ENCODE measurements at regions not wholly inside any gene's neighbourhood (a gene's known extent, or its start where the extent isn't known, plus 50 kb on each side); places are given as distances from the start of the nearest gene placed in this dataset.
"Not testable (repeated sequence)": the region's sequence is repeated elsewhere in the genome, so short reads cannot be mapped to it uniquely, and the experiment has no call there.

DNA sequence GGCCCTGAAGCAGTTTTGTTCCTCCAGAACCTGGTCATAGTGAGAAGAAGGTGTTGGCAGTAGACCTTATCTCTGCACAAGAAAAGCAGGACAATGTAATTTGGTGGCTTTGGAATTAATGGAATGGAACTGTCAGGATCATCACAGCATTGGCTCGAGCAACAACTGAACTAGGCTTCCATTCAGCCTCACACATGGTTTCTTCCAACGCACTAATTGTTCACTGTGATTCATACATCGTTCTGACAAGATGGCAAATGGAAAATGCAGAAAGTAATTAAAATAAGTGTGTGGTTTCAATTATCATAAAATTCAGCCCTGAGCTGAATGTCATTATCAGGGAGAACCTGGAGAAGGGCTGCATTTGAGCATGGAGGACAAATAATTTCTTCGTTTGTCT lies 80.6 kb downstream of the MFSD1 start:
- no peak for DNase-seq

DNA sequence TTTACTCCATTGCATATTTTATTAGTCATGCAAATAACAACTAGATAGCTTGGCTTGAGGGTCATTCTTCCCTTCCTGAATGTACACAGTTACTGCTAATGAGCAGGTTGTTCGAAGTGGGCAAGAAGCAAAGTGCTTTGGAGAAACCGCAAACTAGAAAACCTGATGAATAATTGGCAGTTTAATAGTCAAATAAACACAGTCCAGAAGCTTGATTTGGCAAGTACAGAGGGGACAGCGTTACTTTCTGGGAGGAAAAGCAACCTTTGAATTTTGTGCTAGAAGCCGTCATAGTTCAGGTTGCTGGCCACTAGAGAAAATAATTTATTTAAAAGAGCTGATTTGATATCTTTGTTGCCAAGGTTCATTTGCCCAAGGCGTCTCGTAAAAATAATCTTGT lies 94.9 kb downstream of the MFSD1 start:
- DNase-seq = no peak

DNA sequence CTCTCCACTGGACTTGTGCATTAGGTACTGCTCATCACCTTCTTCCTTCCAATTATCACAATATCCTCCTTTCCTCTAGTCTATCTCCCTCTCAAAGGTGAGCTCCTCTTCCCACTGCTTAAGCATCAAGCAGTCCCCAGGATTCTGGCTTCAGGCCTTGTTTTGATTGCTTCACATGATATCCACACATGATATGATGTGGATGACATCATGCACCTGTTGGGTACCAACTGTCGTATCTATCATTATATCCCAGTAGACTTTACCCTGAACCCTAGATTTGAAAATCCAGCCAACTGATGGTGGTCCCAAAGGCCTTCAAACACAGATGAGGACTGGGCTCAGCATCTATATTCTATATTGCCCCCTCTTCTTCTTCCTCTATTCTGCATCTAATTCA lies 104.9 kb downstream of the MFSD1 start:
- no peak for DNase-seq

DNA sequence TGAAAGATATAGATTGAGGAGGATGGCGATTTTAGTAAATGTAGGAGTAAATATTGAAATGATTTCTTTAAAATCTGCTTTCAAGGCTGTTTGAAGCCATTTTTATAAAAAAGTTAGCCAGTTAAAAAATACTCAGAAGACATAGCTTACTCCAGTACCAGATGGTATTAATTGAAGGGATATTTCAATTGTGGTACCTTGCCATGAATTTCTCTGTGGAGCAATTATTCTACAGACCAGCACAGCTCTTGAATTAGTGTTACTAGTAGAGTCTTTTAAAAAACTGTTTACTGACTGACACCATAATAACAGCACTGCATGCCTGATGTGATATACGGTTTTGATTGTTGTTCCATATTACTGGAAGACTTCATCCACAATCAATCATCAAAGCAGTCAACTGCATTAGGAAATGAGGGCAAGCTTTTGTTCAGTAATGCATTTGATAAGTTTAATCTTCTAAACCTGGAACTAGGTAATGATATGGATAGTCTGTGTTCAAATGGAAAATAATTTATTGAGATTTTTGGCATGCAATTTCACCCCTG lies 106.4 kb downstream of the MFSD1 start:
- no peak for DNase-seq

DNA sequence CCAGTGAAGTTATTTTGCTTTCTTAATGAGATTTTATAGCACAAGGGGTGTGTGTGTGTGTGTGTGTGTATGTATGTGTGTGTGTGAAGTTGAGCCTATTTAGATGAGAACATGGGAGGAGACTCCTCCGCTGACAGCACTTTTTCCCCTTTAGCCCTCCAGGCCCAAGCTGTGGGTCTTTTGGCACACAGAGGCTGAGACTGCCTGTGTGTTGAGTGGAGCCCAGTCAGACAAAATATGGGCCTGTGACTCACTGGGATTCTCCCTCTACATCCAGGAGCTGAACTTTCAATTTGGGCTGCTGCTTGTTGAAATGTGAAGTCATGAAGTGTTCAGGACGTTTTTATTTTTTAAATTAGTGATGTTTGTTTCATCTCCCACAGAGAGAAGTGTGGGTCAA lies 108.0 kb downstream of the MFSD1 start:
- DNase-seq = no peak

DNA sequence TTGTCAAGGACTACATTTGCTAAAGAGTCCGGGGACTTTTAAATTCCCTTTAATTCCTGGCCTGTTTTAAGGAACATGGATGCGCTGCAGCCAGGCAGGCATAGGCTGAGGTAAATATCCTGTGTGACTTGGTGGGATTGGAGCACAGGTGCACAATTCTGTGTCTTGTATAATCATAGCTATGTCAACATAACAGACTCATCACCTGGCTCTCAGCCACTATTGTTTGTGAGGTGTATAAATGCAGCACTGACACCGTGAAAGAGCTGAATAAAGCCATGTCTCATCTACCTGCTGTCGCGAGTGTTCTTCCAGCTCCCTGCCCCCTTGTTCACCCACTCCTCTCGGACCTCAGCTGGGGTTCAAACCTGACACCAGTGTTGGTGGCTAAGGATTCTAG lies 109.7 kb downstream of the MFSD1 start:
- no peak for DNase-seq

DNA sequence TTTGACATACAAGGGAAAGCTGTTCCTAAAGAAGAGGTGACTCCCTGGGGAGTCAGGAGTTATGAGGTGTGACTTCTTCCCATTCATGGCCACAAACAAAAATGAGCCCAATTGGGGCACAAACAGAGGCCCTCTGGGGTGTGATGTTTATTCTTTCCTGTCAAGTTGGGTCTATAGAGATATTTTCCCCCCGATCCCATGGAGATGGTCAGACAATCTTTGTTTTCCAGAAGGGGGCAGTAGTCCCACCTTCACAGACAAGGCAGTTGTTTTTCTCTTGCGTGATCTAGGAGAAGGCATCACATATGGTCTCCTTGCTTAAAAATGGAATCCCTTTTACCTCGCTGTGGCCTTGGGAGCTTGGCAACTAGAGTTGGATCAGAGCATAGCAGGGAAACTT lies 110.3 kb downstream of the MFSD1 start:
- no peak for DNase-seq

DNA sequence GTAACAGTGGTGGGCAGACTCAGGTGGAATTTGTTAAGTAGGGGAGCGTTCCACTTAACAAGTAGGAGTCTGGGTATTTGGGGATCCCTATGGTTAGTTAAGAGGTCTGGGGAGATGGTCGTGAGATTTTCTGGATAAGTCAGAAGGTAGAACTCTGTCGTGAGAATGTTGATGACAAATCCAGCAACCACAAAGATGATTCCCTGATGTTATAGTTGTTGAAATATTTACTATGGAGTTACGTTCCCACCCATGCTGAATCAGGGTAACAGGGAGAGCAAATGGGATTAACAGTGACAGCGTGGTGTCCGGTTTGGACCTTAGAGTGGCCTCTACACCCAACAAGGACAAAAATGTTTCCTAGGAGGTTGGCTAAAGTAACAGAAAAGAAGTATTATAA lies 110.8 kb downstream of the MFSD1 start:
- no peak for DNase-seq

DNA sequence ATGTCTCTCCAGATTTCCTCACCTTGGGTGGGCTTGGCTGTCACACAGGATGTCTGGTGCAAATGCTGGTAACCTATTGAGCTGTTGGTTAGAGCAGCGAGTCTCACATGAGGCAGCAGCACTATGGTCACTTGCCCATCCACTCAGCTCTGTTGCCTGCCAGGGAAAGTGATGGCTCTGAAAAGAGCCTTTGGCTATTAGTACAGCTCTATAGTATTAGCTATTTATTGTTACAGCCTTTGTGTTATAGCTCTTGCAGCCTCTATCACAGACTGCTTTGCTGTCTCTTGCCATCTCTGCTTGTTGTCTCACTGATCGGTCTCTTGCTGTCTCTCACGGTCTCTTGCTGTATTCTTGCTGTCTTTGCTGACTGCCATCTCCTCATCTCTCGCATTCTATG lies 114.3 kb downstream of the MFSD1 start:
- no peak for DNase-seq

DNA sequence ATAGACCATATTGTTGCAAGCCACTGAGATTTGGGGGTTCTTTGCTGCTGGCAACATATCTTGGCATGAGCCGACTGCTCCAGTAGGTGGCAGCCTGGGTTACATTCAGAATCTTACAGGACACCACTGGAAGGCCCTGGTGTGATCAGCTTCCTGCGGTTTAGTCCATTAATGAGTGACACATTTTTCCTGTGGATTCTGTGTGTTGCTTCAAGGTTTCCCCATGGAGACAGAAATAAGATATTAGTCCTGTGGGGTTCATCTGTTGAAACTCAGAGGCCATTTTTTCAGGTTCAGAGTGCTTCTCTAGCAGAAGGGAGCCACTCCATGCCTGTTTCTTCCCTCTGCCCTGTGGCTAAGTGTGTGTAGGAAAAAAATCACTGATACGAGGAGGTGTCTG lies 116.2 kb downstream of the MFSD1 start:
- DNase-seq = no peak

DNA sequence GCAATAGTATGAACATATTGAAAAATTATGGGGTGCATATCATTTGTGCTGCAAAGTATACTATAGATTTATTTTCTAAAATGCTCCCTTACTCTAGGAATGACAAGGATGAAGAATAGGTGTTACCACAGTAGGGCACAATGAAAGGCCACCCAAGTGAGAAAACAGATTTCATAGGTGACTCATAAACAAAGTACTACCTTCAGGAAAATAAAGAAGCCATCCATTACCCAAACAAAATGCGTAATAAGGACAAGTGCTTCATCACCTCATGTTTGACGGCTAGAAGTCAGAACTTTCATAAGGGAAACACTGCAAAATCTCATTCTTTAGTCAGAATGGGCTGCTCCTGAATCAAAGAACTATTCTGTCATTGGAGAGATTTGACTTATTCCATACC lies 116.6 kb downstream of the MFSD1 start:
- DNase-seq = no peak

DNA sequence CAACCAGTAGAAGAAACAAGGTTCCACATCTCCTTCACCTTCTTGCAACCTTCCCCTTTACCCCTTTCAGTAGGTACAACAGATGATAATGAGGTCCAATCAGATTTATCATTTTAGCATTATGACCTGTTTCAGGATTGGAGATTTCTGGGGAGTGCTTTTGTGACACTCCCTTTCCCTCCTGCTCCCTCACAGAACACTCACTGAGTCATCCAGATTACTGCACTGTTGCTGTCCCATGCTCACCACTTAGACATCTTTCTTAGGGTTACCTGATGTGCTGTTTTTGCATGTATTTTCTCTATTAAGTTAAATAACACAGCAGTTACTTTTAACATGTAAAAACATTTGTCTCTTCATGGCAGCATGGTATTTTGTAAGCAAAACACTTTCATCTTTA lies 118.5 kb downstream of the MFSD1 start:
- no peak for DNase-seq

DNA sequence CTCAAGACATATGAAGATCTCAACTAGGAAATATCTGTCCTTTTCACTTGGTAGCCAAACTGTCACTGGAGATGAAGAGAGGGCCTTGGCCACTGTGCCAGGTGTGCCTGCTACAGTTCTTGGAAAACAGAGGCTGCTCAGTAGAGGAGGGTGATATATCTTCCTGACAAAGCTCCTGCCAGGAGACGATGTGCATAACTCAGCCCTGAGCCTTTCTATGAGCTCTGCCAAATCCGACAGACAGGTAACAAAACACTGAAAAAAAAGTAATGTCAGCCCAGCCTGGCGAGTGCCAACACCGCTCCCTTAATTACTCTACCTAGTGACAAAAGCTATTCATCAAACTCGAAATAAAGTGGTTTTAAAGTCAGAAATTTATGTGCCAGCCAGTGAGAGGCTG lies 123.2 kb downstream of the MFSD1 start:
- DNase-seq = no peak

DNA sequence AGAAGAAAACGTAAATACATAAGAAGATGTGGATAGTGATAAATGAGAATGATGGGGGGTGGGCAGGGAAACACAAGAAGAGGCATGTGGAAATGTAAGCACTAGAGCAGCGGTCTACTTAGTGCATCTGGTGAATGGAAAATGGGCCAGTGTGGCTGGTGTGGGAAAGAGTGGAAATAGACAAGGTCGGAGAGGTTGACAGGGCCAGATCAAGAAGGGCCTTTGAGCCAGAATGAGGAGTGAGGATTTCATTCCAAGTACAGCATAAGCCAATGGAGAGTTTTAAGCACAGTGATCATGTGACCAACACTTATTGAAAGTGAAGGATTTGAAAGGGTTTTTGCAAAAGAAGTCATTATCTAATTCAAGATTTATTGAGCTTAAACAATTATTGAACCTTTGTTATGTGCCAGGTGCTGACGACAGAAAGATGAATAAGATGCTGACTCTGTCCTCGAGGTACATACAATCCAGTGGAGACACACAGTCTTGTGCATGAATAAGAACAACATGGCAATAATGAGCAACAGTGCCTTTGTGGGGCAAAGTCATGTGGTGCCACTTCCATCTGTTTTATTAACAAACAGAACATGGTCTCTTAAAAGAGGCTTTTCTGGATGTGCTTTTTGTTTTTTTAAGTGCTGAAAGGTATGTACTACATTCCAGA lies 124.1 kb downstream of the MFSD1 start:
- no peak for DNase-seq

DNA sequence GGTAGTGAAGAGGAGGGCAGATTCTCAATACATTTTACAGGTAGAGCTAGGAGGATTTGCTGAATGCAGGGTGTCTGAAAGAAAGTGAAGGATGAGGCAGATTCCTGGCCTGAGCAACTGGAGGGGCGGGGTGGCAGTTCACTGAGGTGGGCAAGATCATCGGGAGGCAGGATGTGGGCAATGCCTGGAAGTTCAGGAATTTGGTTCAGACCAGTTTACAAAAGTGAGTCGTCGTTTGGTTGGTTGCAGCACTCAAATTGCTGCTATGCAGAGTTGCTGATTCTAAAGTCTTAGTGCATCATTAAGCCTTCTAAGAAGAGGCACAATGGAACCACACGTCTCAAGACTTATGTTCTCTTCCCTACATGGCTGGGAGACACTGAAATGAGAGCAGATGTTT lies 134.0 kb downstream of the MFSD1 start:
- no peak for DNase-seq

DNA sequence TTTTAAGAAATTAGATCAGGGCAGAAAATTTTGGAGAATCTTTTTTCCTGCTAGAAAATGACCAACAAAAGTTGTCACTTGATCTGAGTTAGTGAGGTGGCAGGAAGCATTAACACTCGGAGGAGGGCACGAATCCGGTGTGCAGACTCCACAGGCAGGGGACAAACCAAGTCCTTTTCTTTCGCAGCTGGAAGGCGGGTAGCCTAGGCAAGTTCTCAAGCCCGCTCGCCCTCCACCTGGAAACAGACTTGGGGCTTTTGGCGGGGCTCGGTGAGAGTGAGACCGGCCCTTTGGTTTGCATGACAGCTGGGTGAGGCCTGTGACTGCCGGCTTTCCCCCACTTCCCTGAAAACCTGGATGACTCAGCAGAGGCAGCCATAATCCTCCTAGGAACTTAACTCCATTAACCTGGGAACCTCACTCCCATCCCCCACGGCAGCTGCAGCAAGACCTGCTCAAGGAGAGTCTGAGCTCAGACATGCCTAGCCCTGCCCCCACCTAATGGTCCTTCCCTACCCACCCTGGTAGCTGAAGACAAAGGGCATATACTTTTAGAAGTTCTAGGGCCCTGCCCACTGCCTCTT lies 134.8 kb downstream of the MFSD1 start:
- DNase-seq = no peak

DNA sequence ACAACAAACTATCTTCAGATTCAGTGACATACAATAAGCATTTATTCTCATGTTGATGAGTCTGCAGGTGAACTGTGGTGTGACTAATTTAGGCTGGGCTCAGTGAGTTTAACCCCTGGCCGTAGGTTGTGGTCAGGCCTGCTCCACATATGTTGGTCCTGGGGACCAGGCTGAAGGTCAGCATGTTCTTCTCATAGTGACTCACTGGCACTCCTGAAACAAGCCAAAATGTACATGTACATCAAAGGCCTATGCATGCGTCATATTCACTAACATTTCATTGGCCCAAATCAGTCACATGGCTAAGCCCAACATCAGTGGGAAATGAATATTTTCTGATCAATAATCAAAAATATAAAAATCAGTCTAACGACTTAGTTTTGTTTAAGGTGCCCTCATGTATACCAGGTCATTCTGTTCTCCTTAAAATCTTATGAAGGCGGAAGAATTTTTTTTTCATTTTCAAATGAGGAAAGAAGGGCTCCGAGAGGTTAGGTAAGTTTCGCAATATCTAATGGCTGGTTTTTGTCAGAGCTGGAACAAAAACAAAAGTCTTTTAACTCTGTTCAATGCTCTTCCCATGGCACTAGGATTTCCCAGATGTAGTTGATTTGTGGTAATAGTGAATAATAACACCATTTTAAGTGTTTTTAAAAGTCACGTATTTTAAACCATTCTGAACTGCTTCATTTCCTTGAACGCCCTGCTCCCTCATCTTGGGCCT lies 148.5 kb downstream of the MFSD1 start:
- DNase-seq = no peak

DNA sequence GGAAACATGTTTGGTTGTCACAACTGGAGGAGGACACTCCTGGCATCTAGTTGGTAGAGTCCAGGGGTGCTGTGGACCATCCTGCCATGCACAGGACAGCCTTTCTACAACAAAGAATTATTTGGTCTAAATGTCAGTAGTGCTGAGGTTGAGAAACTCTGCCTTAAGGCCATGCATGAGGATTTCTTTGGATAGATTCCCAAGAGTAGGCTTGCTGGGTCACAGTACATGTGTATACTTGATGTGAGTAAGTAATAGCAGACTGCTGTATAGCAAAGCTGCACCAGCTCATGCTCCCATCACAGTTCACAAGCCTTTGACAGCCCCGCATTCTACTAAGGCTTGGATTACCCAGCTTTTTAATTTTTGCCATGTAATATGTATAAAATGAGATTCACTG lies 151.3 kb downstream of the MFSD1 start:
- no peak for DNase-seq

DNA sequence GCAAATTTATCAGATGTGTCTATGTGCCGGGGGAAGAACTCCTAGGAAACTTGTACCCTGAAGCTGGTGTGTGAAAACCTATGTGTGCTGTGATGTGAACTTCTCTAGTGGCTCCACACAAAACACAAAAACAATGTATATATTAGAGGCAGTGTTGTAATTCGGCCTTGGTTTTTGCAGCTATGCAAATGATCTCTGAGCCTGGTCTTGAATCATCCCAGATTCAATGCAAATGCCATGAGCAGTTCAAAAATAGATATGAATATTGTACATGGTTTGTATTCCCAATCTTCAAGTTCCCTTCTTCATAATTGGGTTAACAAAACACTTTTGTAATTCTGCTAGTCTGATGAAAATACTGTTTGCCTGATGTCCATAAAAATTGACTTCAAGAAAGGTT lies 152.6 kb downstream of the MFSD1 start:
- no peak for DNase-seq

DNA sequence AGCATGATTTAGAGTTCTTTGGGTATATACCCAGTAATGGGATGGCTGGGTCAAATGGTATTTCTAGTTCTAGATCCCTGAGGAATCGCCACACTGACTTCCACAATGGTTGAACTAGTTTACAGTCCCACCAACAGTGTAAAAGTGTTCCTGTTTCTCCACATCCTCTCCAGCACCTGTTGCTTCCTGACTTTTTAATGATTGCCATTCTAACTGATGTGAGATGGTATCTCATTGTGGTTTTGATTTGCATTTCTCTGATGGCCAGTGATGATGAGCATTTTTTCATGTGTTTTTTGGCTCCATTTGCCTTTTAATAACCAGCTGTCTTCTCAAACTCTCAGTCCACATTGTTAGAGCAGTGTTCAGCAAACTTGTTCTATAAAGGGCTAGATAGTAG lies 155.9 kb downstream of the MFSD1 start:
- not testable (repeated sequence) for DNase-seq

DNA sequence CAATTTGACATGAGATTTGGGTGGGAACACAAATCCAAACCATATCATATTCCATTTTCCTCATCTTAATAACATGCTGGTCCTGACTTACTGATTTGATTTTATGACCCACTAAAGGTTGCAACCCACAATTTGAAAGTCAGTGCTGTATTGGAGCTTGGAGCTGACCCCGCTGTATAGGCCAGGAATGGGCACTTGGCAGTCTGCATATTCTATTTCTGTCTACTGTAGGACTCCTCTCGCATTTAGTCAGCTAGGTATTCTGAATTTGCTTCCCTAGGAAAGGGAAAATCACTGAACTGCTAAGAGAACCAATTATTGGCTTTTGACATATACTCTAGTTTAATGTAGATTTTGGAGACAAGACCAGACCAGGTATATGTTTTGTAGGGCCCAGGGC lies 157.0 kb downstream of the MFSD1 start:
- no peak for DNase-seq

DNA sequence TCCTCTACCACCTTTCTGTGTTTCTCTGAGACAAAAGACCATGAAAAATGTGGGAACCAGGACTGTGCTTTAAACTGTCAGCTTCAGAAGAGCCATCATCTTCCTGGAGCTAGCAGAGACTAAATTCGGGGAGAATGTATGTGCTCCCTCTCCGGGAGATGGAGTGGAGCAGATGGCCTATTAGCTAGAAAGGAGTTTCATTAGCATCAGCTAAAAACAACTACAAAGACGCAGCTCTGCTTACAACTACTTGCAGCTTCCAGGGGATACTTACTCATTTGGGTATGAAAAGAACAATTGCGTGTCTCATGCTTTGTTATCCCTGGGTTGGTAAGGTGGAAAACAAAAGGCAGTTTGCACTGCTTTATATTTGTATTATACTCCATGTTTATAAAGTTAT lies 159.6 kb downstream of the MFSD1 start:
- DNase-seq = no peak

DNA sequence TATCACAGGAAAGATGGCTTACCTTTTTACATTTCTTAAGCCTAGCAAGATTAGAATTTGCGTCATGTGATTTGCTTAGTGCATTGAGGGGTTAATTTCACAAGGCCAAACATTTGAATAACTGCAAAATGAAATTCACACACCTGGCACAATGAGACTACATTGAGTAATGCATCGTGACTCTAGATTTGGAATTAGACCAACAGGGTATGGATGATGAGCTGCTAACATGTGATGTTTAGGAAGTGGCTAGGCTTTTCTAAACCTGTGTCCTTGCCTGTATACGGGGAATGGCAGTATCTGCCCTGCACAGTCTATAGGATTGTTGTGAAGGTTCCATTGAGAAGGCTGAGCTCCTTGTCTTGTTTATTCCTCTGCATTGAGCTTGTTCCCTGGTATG lies 160.1 kb downstream of the MFSD1 start:
- no peak for DNase-seq

DNA sequence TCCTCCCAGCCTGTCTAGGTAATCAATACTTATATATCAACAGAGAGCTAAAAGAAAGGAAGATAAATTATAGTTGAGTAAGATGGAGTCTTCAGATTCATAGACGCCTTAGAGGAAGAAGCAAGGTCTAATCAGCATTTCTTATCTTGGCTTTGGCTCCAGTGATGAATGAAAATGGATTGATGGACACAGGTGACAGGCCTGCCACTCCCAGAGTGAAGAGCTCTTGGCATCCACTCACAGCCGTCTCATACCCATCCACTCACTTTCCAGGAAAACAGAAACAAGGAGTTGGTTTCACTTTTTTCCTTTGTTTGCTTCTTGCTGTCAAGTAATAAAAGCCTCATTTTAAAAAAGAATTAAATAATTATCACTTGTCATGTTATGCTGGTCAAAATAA lies 168.2 kb downstream of the MFSD1 start:
- no peak for DNase-seq

All from CD4-positive, alpha-beta T cell treated with Interleukin-15 for 1 hour (primary cell).